Mammary epithelial cell (primary cell): ENCODE measurements at regions not wholly inside any gene's neighbourhood (a gene's known extent, or its start where the extent isn't known, plus 50 kb on each side); places are given as distances from the start of the nearest gene placed in this dataset.

Experiments used
- CTCF ChIP-seq, 2 donors: IDR thresholded peaks in 1 of 2; conservative IDR thresholded peaks in 1 of 2; 2 replicates each; pipeline ENCODE4 v1.5.1; 2011 to 2012; ENCODE audit warnings: inconsistent platforms in 2 of 2, low read length in 2 of 2, mild to moderate bottlenecking in 2 of 2, control low read depth in 1 of 2, low read depth in 1 of 2; ENCODE audit not compliant: insufficient read depth in 1 of 2; ENCODE audit errors: extremely low read depth in 1 of 2
- EZH2 ChIP-seq: IDR thresholded peaks from 2 replicates; pipeline ENCODE4 v1.6.1; 2012; ENCODE audit warnings: low read length, inconsistent platforms, borderline replicate concordance

- TF ChIP-seq EZH2, result no peak
- no peak for TF ChIP-seq CTCF (conservative IDR thresholded peaks at IDR 0.05 in 1 of 2, IDR thresholded peaks at IDR 0.05 in 1 of 2; ENCODE audit: extremely low read depth in 1 of 2, insufficient read depth in 1 of 2, low read depth in 1 of 2, low read length in 2 of 2)
These were observed 106.9 kb downstream of the UNCX start for GRCh38 chr7:1339611-1340010.
